ACC112 (cell line): ENCODE measurements at regions not wholly inside any gene's neighbourhood (a gene's known extent, or its start where the extent isn't known, plus 50 kb on each side); places are given as distances from the start of the nearest gene placed in this dataset.

ENCODE experiments used
- H2AFZ ChIP-seq: fragments of 200-600 bp; sonication (generic); one replicate; pipeline ENCODE4 v1.6.0; 2017; ENCODE audit warnings: antibody characterized with exemption, low read length; ENCODE audit not compliant: unreplicated experiment
- H3K27ac ChIP-seq: fragments of 200-600 bp; sonication (generic); 2 replicates; pipeline ENCODE4 v1.5.1; 2014; ENCODE audit warnings: low read depth, mild to moderate bottlenecking, antibody characterized with exemption, low read length, moderate library complexity
- H3K27me3 ChIP-seq: fragments of 200-600 bp; sonication (generic); 2 replicates; pipeline ENCODE4 v1.6.1; 2014; ENCODE audit warnings: mild to moderate bottlenecking, antibody characterized with exemption, low read length, moderate library complexity, mixed read lengths; ENCODE audit not compliant: insufficient read depth
- H3K36me3 ChIP-seq: fragments of 200-600 bp; sonication (generic); 2 replicates; pipeline ENCODE4 v1.6.1; 2016; ENCODE audit warnings: mild to moderate bottlenecking, antibody characterized with exemption, low read length, moderate library complexity, mixed read lengths; ENCODE audit not compliant: insufficient read depth
- H3K4me1 ChIP-seq: fragments of 200-600 bp; sonication (generic); one replicate; pipeline ENCODE4 v1.6.1; 2016; ENCODE audit warnings: low read length, mixed read lengths; ENCODE audit not compliant: insufficient read depth, unreplicated experiment, control insufficient read depth
- H3K4me3 ChIP-seq: fragments of 200-600 bp; sonication (generic); 2 replicates; pipeline ENCODE4 v1.5.1; 2014; ENCODE audit warnings: mild to moderate bottlenecking, low read depth, low read length
- H3K79me2 ChIP-seq: fragments of 200-600 bp; sonication (generic); one replicate; pipeline ENCODE4 v1.6.0; 2016; ENCODE audit warnings: low read length; ENCODE audit not compliant: control insufficient read depth, unreplicated experiment, insufficient read depth

GRCh38 chr2:22787745-22788144, 597.2 kb upstream of the KLHL29 start:
- H2AFZ ChIP-seq: no peak overlapping the region
- no peaks in the 10 kb centered on the region for H3K4me1 ChIP-seq
- no peaks in the 10 kb centered on the region for H3K27me3 ChIP-seq
- H3K27ac ChIP-seq: no peak overlapping the region
- no peaks in the 10 kb centered on the region for H3K36me3 ChIP-seq
- H3K79me2 ChIP-seq: no peaks in the 10 kb centered on the region
- no peak overlapping the region for H3K4me3 ChIP-seq

- no peaks in the 10 kb centered on the region for H3K4me1 ChIP-seq
- no peaks in the 10 kb centered on the region for H3K36me3 ChIP-seq
- no peak overlapping the region for H2AFZ ChIP-seq
- no peaks in the 10 kb centered on the region for H3K27me3 ChIP-seq
- no peak overlapping the region for H3K27ac ChIP-seq
- H3K79me2 ChIP-seq: no peaks in the 10 kb centered on the region
- no peak overlapping the region for H3K4me3 ChIP-seq
These were observed 596.1 kb upstream of the KLHL29 start for GRCh38 chr2:22788749-22789327.

DNA sequence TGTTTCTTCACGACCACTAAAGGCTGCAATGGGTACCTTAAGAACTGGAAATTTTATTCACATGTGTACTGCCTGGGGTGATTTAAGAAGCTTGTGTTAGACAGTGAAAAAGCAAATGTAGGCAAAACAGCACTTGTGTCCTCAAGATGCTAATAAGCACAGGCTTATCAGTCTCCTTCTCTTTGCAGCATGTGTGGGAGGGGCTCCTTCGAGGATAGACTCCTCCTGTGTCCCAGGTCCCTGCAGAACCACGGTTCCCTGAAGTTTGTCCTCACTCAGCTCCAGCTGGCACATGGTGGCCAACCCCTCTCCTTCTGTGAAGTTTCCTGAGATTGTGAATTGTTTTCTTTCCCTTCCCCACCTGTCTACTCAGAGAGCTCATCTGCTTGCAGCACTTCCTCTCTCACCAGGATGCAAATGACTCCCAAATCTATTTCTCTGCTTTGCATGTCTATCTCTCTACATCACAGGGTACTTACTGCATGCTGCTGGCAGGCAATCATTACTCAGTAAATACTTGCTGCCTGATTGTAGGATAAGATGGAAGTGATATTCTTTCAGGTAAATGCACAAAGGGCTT, 589.6 kb upstream of the KLHL29 start:
- no peak overlapping the region for H2AFZ ChIP-seq

DNA sequence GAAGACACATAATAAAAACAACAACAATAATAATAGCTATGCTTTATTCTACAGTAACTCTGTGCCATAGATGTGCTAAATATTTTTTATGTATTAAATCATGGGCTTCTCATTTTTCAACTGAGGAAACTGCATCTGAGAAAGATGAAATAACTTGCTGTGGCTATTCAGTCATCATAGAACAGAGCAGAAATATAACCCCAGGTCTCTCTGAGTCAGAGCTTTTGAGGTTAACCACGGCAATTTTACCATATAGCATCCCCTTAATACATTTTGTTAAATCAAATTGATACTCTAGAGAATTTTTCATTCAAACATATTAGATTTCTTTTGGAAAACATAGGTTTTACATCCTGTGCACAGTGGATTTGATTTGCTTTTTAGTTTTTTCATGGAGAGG, 586.6 kb upstream of the KLHL29 start:
- H2AFZ ChIP-seq: no peak overlapping the region
- H3K27ac ChIP-seq: no peak overlapping the region
- no peaks in the 10 kb centered on the region for H3K79me2 ChIP-seq
- H3K4me3 ChIP-seq: no peak overlapping the region
- H3K27me3 ChIP-seq: no peaks in the 10 kb centered on the region
- H3K4me1 ChIP-seq: no peaks in the 10 kb centered on the region
- H3K36me3 ChIP-seq: no peaks in the 10 kb centered on the region

More for the DNA sequence above, 589.6 kb upstream of the KLHL29 start:
- H3K4me1 ChIP-seq: no peaks in the 10 kb centered on the region
- no peak overlapping the region for H3K4me3 ChIP-seq
- H3K36me3 ChIP-seq: no peaks in the 10 kb centered on the region
- H3K79me2 ChIP-seq: no peaks in the 10 kb centered on the region
- H3K27ac ChIP-seq: no peak overlapping the region
- H3K27me3 ChIP-seq: no peaks in the 10 kb centered on the region

DNA sequence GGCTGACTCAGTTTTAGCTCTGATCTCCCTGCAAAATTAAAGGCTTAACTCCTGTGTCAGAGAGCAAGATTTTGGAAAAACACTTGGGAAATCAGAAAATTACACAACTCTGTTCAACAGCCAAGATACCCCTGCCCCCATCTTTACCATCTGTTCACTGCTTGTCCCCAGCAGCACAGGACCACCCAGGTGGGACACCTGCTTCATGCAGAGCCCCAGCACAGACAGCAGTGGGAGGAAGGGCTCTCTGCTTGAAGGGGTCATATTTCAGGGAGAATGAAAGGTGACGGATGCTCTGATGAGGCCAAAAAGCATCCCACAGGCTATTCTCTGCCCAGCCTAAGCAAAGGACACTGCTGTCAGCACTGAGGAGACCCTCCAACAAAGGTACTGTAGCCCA, 584.6 kb upstream of the KLHL29 start:
- Histone ChIP-seq H3K36me3 (no peaks in the 10 kb centered on the region), H3K4me1 (no peaks in the 10 kb centered on the region), H3K79me2 (no peaks in the 10 kb centered on the region), H3K4me3 (no peak overlapping the region), H2AFZ (no peak overlapping the region), H3K27me3 (no peaks in the 10 kb centered on the region), H3K27ac (no peak overlapping the region)

- Histone ChIP-seq H3K27ac (no peak overlapping the region), H3K79me2 (no peaks in the 10 kb centered on the region), H2AFZ (no peak overlapping the region), H3K36me3 (no peaks in the 10 kb centered on the region), H3K4me3 (no peak overlapping the region), H3K4me1 (no peaks in the 10 kb centered on the region), H3K27me3 (no peaks in the 10 kb centered on the region)
These were observed 583.9 kb upstream of the KLHL29 start for GRCh38 chr2:22801071-22801470.

DNA sequence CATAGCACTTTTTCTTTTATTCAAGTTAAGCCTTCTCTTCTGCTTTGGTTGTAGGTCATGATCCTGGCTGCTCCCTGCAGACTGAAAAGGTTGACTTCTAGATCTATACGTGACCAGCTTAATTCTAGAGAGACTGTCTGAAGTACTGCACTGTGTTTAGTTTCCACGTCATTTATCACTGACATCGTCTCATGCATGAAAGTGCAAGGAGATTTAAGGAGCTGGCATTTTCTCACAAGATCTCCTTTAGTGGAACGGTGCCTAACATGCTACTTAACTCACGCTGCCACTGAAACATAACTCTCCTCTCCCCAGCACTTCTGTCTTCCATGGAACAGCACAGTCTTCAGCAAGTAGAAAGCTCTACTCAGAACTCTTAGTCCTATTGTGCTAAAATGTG, 583.0 kb upstream of the KLHL29 start:
- no peak overlapping the region for H3K4me3 ChIP-seq
- H2AFZ ChIP-seq: no peak overlapping the region
- no peak overlapping the region for H3K27ac ChIP-seq
- no peaks in the 10 kb centered on the region for H3K36me3 ChIP-seq
- H3K27me3 ChIP-seq: no peaks in the 10 kb centered on the region
- H3K4me1 ChIP-seq: no peaks in the 10 kb centered on the region
- H3K79me2 ChIP-seq: no peaks in the 10 kb centered on the region

DNA sequence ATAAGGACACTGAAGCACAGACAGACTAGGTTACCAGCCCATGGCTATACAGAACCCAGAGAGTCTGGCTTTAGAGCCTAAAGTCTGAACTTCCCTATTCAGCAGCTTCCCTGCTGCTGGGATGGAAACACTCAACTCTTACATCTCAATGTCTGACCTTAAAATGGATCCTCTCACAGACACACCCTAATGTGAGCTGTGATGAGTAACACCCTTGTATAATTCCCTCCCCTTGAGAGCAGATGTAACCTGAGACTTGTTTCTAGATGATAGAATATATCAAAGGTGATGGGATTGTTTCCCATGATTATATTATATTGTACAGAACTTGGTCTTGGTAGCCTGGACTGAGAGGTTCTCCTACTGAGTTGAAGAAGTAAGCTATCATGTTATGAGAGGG, 577.1 kb upstream of the KLHL29 start:
- no peak overlapping the region for H2AFZ ChIP-seq
- no peaks in the 10 kb centered on the region for H3K36me3 ChIP-seq
- no peak overlapping the region for H3K4me3 ChIP-seq
- H3K79me2 ChIP-seq: no peaks in the 10 kb centered on the region
- no peaks in the 10 kb centered on the region for H3K4me1 ChIP-seq
- no peaks in the 10 kb centered on the region for H3K27me3 ChIP-seq
- H3K27ac ChIP-seq: no peak overlapping the region

GRCh38 chr2:22810602-22811001, 574.4 kb upstream of the KLHL29 start:
- Histone ChIP-seq H2AFZ (no peak overlapping the region), H3K4me1 (no peaks in the 10 kb centered on the region), H3K27me3 (no peaks in the 10 kb centered on the region), H3K36me3 (no peaks in the 10 kb centered on the region), H3K27ac (no peak overlapping the region), H3K79me2 (no peaks in the 10 kb centered on the region), H3K4me3 (no peak overlapping the region)

DNA sequence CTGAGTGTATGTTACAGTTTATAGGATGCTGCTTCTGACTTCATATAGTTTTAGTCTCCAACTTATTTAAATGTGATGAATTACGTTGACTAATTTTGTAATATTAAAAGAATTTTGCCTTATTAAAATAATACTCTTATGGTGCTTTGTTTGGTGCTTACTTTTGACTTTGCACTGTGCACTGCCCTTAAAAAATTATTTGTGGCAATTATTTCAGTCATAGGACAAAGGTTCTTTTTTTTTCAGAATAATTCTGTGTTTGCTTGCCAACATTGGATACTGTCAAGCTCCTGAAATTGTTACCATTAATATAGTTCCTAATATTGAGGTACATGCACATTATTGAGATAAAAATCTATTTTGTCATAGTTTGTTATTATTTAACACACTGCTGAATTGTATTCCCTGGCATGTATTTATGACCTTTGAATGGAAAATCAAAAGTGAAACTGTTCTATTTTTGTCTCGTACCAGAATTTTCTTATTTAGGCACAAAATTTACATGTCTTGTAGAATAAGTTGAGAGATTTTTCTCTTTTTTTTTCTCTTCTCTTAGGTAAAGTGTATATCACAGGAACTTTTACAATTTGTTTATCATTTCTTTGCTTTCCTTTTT, 572.8 kb upstream of the KLHL29 start:
- Histone ChIP-seq H3K4me1 (no peaks in the 10 kb centered on the region), H3K4me3 (peak overlapping the region; percentile 27; the same call in 1 of the 2 replicates), H3K27ac (no peak overlapping the region), H3K27me3 (no peaks in the 10 kb centered on the region), H2AFZ (no peak overlapping the region), H3K36me3 (no peaks in the 10 kb centered on the region), H3K79me2 (no peaks in the 10 kb centered on the region)

- Histone ChIP-seq H3K79me2 (no peaks in the 10 kb centered on the region), H3K4me1 (no peaks in the 10 kb centered on the region)
These were observed 567.8 kb upstream of the KLHL29 start for GRCh38 chr2:22817197-22817596.

More at GRCh38 chr2:22817197-22817596, 567.8 kb upstream of the KLHL29 start:
- H3K27me3 ChIP-seq: no peaks in the 10 kb centered on the region
- no peaks in the 10 kb centered on the region for H3K36me3 ChIP-seq
- no peak overlapping the region for H3K27ac ChIP-seq
- H3K4me3 ChIP-seq: no peak overlapping the region
- no peak overlapping the region for H2AFZ ChIP-seq
